ENCODE measurements at regions not wholly inside any gene's neighbourhood (a gene's known extent, or its start where the extent isn't known, plus 50 kb on each side); places are given as distances from the start of the nearest gene placed in this dataset.

GRCh38 chr2:120992791-120993555 lies 257.3 kb downstream of the GLI2 start (continued):
- TF ChIP-seq ZNF416 (CRISPR knock-in tag; IDR thresholded peaks at IDR 0.05) (no peak), NFYB (CRISPR knock-in tag; conservative IDR thresholded peaks at IDR 0.05; ENCODE audit: low read depth) (no peak)

- Mint-ChIP-seq H3K27ac (no peak overlapping the region), H3K27me3 (ENCODE audit: low read depth) (peaks cover 6% of the 10 kb centered on the region; the same call in 1 of the 2 replicates), H3K36me3 (peaks cover 12% of the 10 kb centered on the region), H3K4me3 (no peak overlapping the region), H3K4me1 (no peaks in the 10 kb centered on the region), H3K9me3 (no peaks in the 10 kb centered on the region)
- DNase-seq (ENCODE audit: low spot score), result no peak
- no peak; the same call in 1 of the 2 replicates for ATAC-seq
- TF ChIP-seq ATF1 (CRISPR knock-in tag; IDR thresholded peaks at IDR 0.05) (no peak), CREM (CRISPR knock-in tag; IDR thresholded peaks at IDR 0.05) (no peak), FOXK1 (CRISPR knock-in tag; IDR thresholded peaks at IDR 0.05) (no peak), IRF2 (CRISPR knock-in tag; IDR thresholded peaks at IDR 0.05; ENCODE audit: borderline replicate concordance, low read depth) (no peak), TEAD4 (CRISPR knock-in tag; IDR thresholded peaks at IDR 0.05) (no peak), ZNF423 (CRISPR knock-in tag; IDR thresholded peaks at IDR 0.05) (no peak), MYBL2 (CRISPR knock-in tag; IDR thresholded peaks at IDR 0.05) (no peak), TCF7 (CRISPR knock-in tag; IDR thresholded peaks at IDR 0.05; ENCODE audit: low read depth) (no peak), ATF2 (CRISPR knock-in tag; IDR thresholded peaks at IDR 0.05; ENCODE audit: borderline replicate concordance, low read depth) (no peak), ELF4 (CRISPR knock-in tag; IDR thresholded peaks at IDR 0.05; ENCODE audit: low read depth) (no peak)
- TF ChIP-seq, protein P1, sequence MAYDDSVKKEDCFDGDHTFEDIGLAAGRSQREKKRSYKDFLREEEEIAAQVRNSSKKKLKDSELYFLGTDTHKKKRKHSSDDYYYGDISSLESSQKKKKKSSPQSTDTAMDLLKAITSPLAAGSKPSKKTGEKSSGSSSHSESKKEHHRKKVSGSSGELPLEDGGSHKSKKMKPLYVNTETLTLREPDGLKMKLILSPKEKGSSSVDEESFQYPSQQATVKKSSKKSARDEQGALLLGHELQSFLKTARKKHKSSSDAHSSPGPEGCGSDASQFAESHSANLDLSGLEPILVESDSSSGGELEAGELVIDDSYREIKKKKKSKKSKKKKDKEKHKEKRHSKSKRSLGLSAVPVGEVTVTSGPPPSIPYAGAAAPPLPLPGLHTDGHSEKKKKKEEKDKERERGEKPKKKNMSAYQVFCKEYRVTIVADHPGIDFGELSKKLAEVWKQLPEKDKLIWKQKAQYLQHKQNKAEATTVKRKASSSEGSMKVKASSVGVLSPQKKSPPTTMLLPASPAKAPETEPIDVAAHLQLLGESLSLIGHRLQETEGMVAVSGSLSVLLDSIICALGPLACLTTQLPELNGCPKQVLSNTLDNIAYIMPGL (CRISPR knock-in tag; IDR thresholded peaks at IDR 0.05), result no peak
- TF ChIP-seq, protein P2, sequence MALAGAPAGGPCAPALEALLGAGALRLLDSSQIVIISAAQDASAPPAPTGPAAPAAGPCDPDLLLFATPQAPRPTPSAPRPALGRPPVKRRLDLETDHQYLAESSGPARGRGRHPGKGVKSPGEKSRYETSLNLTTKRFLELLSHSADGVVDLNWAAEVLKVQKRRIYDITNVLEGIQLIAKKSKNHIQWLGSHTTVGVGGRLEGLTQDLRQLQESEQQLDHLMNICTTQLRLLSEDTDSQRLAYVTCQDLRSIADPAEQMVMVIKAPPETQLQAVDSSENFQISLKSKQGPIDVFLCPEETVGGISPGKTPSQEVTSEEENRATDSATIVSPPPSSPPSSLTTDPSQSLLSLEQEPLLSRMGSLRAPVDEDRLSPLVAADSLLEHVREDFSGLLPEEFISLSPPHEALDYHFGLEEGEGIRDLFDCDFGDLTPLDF (CRISPR knock-in tag; IDR thresholded peaks at IDR 0.05), result no peak
- ChIA-PET POLR2A (interaction anchor here (1.5 kb wide), 1 partner anchor 81 kb away, joined by 4 read pairs; no protein-coding TSS in a partner anchor), CTCF (interaction anchor here (0.7 to 1.4 kb wide), 5 partner anchors 24 to 102 kb away, joined by 3 read pairs; no protein-coding TSS in a partner anchor)
Observed at GRCh38 chr2:120993661-120994060, 258.0 kb downstream of the GLI2 start.

GRCh38 chr2:120994301-120994995 lies 258.8 kb downstream of the GLI2 start:
- ATAC-seq, result no peak
- no peak overlapping the region for H3K27ac Mint-ChIP-seq
- peaks cover 10% of the 10 kb centered on the region for H3K27me3 Mint-ChIP-seq (ENCODE audit: low read depth)
- no peaks in the 10 kb centered on the region for H3K9me3 Mint-ChIP-seq
- ChIA-PET CTCF (interaction anchor here (1.0 to 1.6 kb wide), 4 partner anchors 23 to 101 kb away, joined by 3 read pairs; no protein-coding TSS in a partner anchor), POLR2A (interaction anchor here (1.5 kb wide), 1 partner anchor 81 kb away, joined by 4 read pairs; no protein-coding TSS in a partner anchor)
- H3K36me3 Mint-ChIP-seq, result peaks cover 12% of the 10 kb centered on the region
- no peak for DNase-seq (ENCODE audit: low spot score)
- TF ChIP-seq, protein P2 (CRISPR knock-in tag; IDR thresholded peaks at IDR 0.05), result no peak
- no peak for TF ChIP-seq ZNF219 (CRISPR knock-in tag; IDR thresholded peaks at IDR 0.05; ENCODE audit: borderline replicate concordance)
- TF ChIP-seq SOX15 (CRISPR knock-in tag; IDR thresholded peaks at IDR 0.05), result no peak
- TF ChIP-seq ZBTB43 (CRISPR knock-in tag; IDR thresholded peaks at IDR 0.05), result no peak
- TF ChIP-seq KAT7 (CRISPR knock-in tag; IDR thresholded peaks at IDR 0.05; ENCODE audit: borderline replicate concordance), result no peak
- TF ChIP-seq GTF2I (CRISPR knock-in tag; conservative IDR thresholded peaks at IDR 0.05), result no peak
- no peak for TF ChIP-seq E2F5 (CRISPR knock-in tag; IDR thresholded peaks at IDR 0.05)
- no peak for TF ChIP-seq SP1 (CRISPR knock-in tag; conservative IDR thresholded peaks at IDR 0.05)
- no peak for TF ChIP-seq CBFB (CRISPR knock-in tag; IDR thresholded peaks at IDR 0.05; ENCODE audit: low read depth)
- no peak for TF ChIP-seq NR3C1 (CRISPR knock-in tag; conservative IDR thresholded peaks at IDR 0.05; ENCODE audit: low read depth)
- TF ChIP-seq, protein P3, sequence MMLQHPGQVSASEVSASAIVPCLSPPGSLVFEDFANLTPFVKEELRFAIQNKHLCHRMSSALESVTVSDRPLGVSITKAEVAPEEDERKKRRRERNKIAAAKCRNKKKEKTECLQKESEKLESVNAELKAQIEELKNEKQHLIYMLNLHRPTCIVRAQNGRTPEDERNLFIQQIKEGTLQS (CRISPR knock-in tag; conservative IDR thresholded peaks at IDR 0.05), result no peak
- no peak for TF ChIP-seq ELF4 (CRISPR knock-in tag; IDR thresholded peaks at IDR 0.05; ENCODE audit: low read depth)
- no peak overlapping the region for H3K4me3 Mint-ChIP-seq
- no peaks in the 10 kb centered on the region for H3K4me1 Mint-ChIP-seq
